H1 (cell line): ENCODE measurements at regions not wholly inside any gene's neighbourhood (a gene's known extent, or its start where the extent isn't known, plus 50 kb on each side); places are given as distances from the start of the nearest gene placed in this dataset.

Experiments used
- CTCF ChIA-PET: fragments of 300-600 bp; sonication (Branson Sonifier 250); formaldehyde crosslinking; loops from one replicate; lab custom pipeline; 2021; ENCODE audit not compliant: partially characterized antibody; lab: Charles Lee
- POLR2A ChIA-PET: fragments of 300-600 bp; sonication (Branson Sonifier 250); formaldehyde crosslinking; loops from one replicate; lab custom pipeline; 2021; ENCODE audit warnings: inconsistent platforms; ENCODE audit not compliant: partially characterized antibody; lab: Charles Lee
- DNase-seq, 2 experiments: peaks; one replicate each; pipeline versions ENCODE4 v3.0.0 to v3.0.0-alpha.2; 2010 to 2022; ENCODE audit warnings: low spot score in 2 of 2, low read depth in 1 of 2, mixed read lengths in 1 of 2
- FAIRE-seq: peaks from 2 replicates; lab custom pipeline; 2011; peaks lifted over from hg19 to GRCh38; lab: Jason Lieb, UNC
- H2AFZ ChIP-seq: 2 replicates; pipeline ENCODE4 v1.8.1; 2012; ENCODE audit warnings: low read length, inconsistent platforms
- H2AK5ac ChIP-seq: 2 replicates; pipeline ENCODE4 v1.6.1; 2013; ENCODE audit warnings: low read depth, low read length
- H2BK120ac ChIP-seq: replicated peaks from 2 replicates; pipeline ENCODE3; 2013; ENCODE audit warnings: low read depth, low read length, inconsistent platforms
- H2BK12ac ChIP-seq: 2 replicates; pipeline ENCODE4 v1.6.1; 2013; ENCODE audit warnings: low read depth, low read length
- H2BK15ac ChIP-seq: 2 replicates; pipeline ENCODE4 v1.6.1; 2013; ENCODE audit warnings: low read length
- H2BK20ac ChIP-seq: 2 replicates; pipeline ENCODE4 v1.6.1; 2013; ENCODE audit warnings: low read length
- H2BK5ac ChIP-seq: 2 replicates; pipeline ENCODE4 v1.6.1; 2013; ENCODE audit warnings: low read depth, low read length
- H3K14ac ChIP-seq: 2 replicates; pipeline ENCODE4 v1.6.1; 2013; ENCODE audit warnings: inconsistent platforms; ENCODE audit not compliant: insufficient read length
- H3K18ac ChIP-seq: 2 replicates; pipeline ENCODE4 v1.6.1; 2013; ENCODE audit warnings: low read length; ENCODE audit errors: extremely low read depth
- H3K23ac ChIP-seq: 2 replicates; pipeline ENCODE4 v1.6.1; 2013; ENCODE audit warnings: inconsistent platforms; ENCODE audit not compliant: insufficient read length
- H3K23me2 ChIP-seq: 2 replicates; pipeline ENCODE4 v1.6.1; 2013; ENCODE audit warnings: low read depth, low read length
- H3K27ac ChIP-seq: 2 replicates; pipeline ENCODE4 v1.6.1; 2011; ENCODE audit warnings: low read depth, low read length, inconsistent platforms
- H3K27me3 ChIP-seq, 4 experiments: replicated peaks in 1 of 4; 1 replicate in 1 of 4; 2 replicates in 3 of 4; pipeline versions ENCODE4 v1.6.1 to v1.8.1; 2011 to 2013; ENCODE audit warnings: low read length in 3 of 4, mild to moderate bottlenecking in 3 of 4, inconsistent platforms in 2 of 4, mixed read lengths in 2 of 4, moderate library complexity in 1 of 4; ENCODE audit not compliant: control insufficient read depth in 3 of 4, insufficient read depth in 3 of 4; ENCODE audit errors: extremely low read depth in 1 of 4
- H3K36me3 ChIP-seq, 4 experiments: 2 replicates each; pipeline versions ENCODE4 v1.6.1 to v1.8.1; 2011 to 2013; ENCODE audit warnings: mild to moderate bottlenecking in 4 of 4, low read length in 3 of 4, moderate library complexity in 2 of 4, control low read depth in 1 of 4, inconsistent platforms in 1 of 4; ENCODE audit not compliant: insufficient read depth in 4 of 4, control insufficient read depth in 2 of 4
- H3K4ac ChIP-seq: replicated peaks from 2 replicates; pipeline ENCODE3; 2013; ENCODE audit warnings: low read length, low read depth, mixed read lengths, inconsistent platforms; ENCODE audit not compliant: insufficient read length
- H3K4me1 ChIP-seq, 4 experiments: replicated peaks in 1 of 4; 1 replicate in 1 of 4; 2 replicates in 3 of 4; pipeline versions ENCODE4 v1.6.1 to v1.8.1; 2011 to 2013; ENCODE audit warnings: low read length in 3 of 4, inconsistent platforms in 2 of 4, mixed read lengths in 1 of 4; ENCODE audit not compliant: insufficient read depth in 4 of 4, control insufficient read depth in 3 of 4
- H3K4me2 ChIP-seq, 2 experiments: 2 replicates each; pipeline versions ENCODE4 v1.6.1 to v1.8.1; 2011 to 2013; ENCODE audit warnings: low read depth in 2 of 2, low read length in 2 of 2, control low read depth in 1 of 2, inconsistent platforms in 1 of 2, mild to moderate bottlenecking in 1 of 2; ENCODE audit not compliant: insufficient read depth in 1 of 2
- H3K4me3 ChIP-seq, 4 experiments: fragments of 200-600, 300-600 bp in 1 of 4; sonication (generic), shearing (Covaris generic), sonication (Bioruptor Twin) in 1 of 4; 2 replicates each; pipeline versions ENCODE4 v1.5.1 to v1.8.1; 2011 to 2016; ENCODE audit warnings: low read length in 4 of 4, low read depth in 3 of 4, control low read depth in 2 of 4, inconsistent platforms in 2 of 4, mild to moderate bottlenecking in 2 of 4, mixed read lengths in 1 of 4, moderate library complexity in 1 of 4; ENCODE audit not compliant: insufficient read depth in 2 of 4; ENCODE audit errors: extremely low read depth in 1 of 4
- H3K56ac ChIP-seq: replicated peaks from 2 replicates; pipeline ENCODE3; 2013; ENCODE audit warnings: low read depth, mild to moderate bottlenecking, mixed read lengths, low read length, inconsistent platforms; ENCODE audit not compliant: insufficient read length
- H3K79me1 ChIP-seq: 2 replicates; pipeline ENCODE4 v1.6.1; 2013; ENCODE audit warnings: low read depth, low read length, control low read depth
- H3K79me2 ChIP-seq, 2 experiments: 2 replicates each; pipeline versions ENCODE4 v1.6.1 to v1.8.1; 2012 to 2013; ENCODE audit warnings: low read length in 2 of 2, mild to moderate bottlenecking in 2 of 2, inconsistent platforms in 1 of 2; ENCODE audit not compliant: insufficient read depth in 2 of 2, control insufficient read depth in 1 of 2
- H3K9ac ChIP-seq, 4 experiments: replicated peaks in 1 of 4; 1 replicate in 1 of 4; 2 replicates in 3 of 4; pipeline versions ENCODE4 v1.6.1 to v1.8.1; 2011 to 2013; ENCODE audit warnings: low read depth in 3 of 4, low read length in 3 of 4, control low read depth in 2 of 4, mild to moderate bottlenecking in 2 of 4, moderate library complexity in 2 of 4, inconsistent platforms in 1 of 4; ENCODE audit errors: extremely low read depth in 1 of 4
- H3K9me3 ChIP-seq, 2 experiments: 2 replicates each; pipeline versions ENCODE4 v1.6.1 to v1.8.1; 2012 to 2013; ENCODE audit warnings: mild to moderate bottlenecking in 2 of 2, moderate library complexity in 2 of 2, control low read depth in 1 of 2, inconsistent platforms in 1 of 2, low read depth in 1 of 2, low read length in 1 of 2, mixed read lengths in 1 of 2; ENCODE audit not compliant: insufficient read depth in 2 of 2
- H4K20me1 ChIP-seq, 2 experiments: replicated peaks in 1 of 2; 2 replicates each; pipeline versions ENCODE3 to v1.8.1; 2011 to 2013; ENCODE audit warnings: inconsistent platforms in 2 of 2, low read length in 2 of 2, mild to moderate bottlenecking in 1 of 2; ENCODE audit not compliant: insufficient read depth in 2 of 2, control insufficient read depth in 1 of 2
- H4K5ac ChIP-seq: 2 replicates; pipeline ENCODE4 v1.6.1; 2013; ENCODE audit warnings: low read length, low read depth, mixed read lengths, inconsistent platforms; ENCODE audit not compliant: insufficient read length
- H4K8ac ChIP-seq: 2 replicates; pipeline ENCODE4 v1.8.0; 2013; ENCODE audit warnings: mild to moderate bottlenecking, moderate library complexity, low read length, inconsistent platforms; ENCODE audit not compliant: insufficient read depth; ENCODE audit errors: extremely low read depth
- H4K91ac ChIP-seq: replicated peaks from 2 replicates; pipeline ENCODE3; 2013; ENCODE audit warnings: low read length, mixed read lengths, inconsistent platforms; ENCODE audit not compliant: insufficient read length
- BRCA1 ChIP-seq: IDR thresholded peaks from 2 replicates; pipeline ENCODE4 v1.6.1; 2012; ENCODE audit warnings: low read depth, low read length, improper control_type of control experiment
- CHD2 ChIP-seq: IDR thresholded peaks from 2 replicates; pipeline ENCODE4 v1.6.1; 2012; ENCODE audit warnings: low read length, improper control_type of control experiment
- RBBP5 ChIP-seq: IDR thresholded peaks from 2 replicates; pipeline ENCODE4 v1.7.1; 2012; ENCODE audit warnings: low read depth, mild to moderate bottlenecking, inconsistent platforms, low read length, moderate library complexity, borderline replicate concordance
- RXRA ChIP-seq: IDR thresholded peaks from 2 replicates; pipeline ENCODE4 v1.6.1; 2011; ENCODE audit warnings: low read depth, mild to moderate bottlenecking, low read length, moderate library complexity; ENCODE audit not compliant: insufficient read depth
- SP4 ChIP-seq: IDR thresholded peaks from 2 replicates; pipeline ENCODE4 v1.6.1; 2012; ENCODE audit warnings: low read length, inconsistent platforms
- WGBS, 2 experiments: shearing (Covaris generic) in 1 of 2; methylation state at CpG; one replicate each; pipeline versions ENCODE4 v1.1.6 to v1.1.7; 2013 to 2015; ENCODE audit warnings: low lambda C conversion rate in 2 of 2, mixed read lengths in 2 of 2, inconsistent platforms in 1 of 2, low coverage in 1 of 2, missing lambda C conversion rate in 1 of 2; ENCODE audit not compliant: insufficient replicate concordance in 2 of 2, insufficient coverage in 1 of 2, insufficient read length in 1 of 2; ENCODE audit errors: extremely low coverage in 1 of 2, missing lambda C conversion rate in 1 of 2; 5-methylcytosine and 5-hydroxymethylcytosine counted together
- TF ChIP-seq, protein P1 (sequence below): IDR thresholded peaks from 2 replicates; pipeline ENCODE4 v1.6.1; 2011; ENCODE audit warnings: low read length, improper control_type of control experiment
- TF ChIP-seq, protein P2 (sequence below), 3 experiments: IDR thresholded peaks; 1 replicate in 2 of 3; 2 replicates in 1 of 3; pipeline versions ENCODE4 v1.5.1 to v1.6.1; 2011; ENCODE audit warnings: low read length in 3 of 3, mild to moderate bottlenecking in 3 of 3, inconsistent platforms in 2 of 3, low read depth in 1 of 3, moderate library complexity in 1 of 3; ENCODE audit not compliant: insufficient read depth in 1 of 3; ENCODE audit errors: control extremely low read depth in 1 of 3

DNA sequence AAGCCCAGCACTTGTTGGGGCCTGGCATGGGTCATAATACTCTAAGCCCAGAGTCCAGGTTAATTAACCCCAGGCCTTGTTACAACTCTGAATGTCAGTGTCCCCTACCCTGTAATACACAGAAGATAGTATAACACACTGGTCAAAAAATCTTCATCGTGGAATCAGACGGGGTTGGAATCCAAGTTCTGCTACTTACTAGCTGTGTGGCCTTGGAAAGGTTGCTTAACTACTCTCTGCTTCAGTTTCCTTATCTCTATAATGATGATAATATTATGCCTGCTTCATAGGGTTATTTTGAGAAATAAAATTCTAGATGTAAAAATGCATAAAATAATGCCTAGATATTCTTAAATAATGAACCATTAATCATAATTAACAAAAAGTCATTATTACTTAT is 77.8 kb upstream of the CTTNBP2NL start:
- no peak overlapping the region for H4K91ac ChIP-seq
- no peak overlapping the region for H2BK20ac ChIP-seq
- POLR2A ChIA-PET, result interaction anchor here (0.6 kb wide), 2 partner anchors 34 to 190 kb away, joined by 3 read pairs; no protein-coding TSS in a partner anchor
- DNase-seq, result no peak
- WGBS, 2 experiments, result 95% methylated on average over 2 of the region's 2 CpGs; no CpG with 5 or more reads in 1 of the 2 experiments
- no peaks in the 10 kb centered on the region for H3K27me3 ChIP-seq
- H3K27ac ChIP-seq, result no peak overlapping the region
- no peaks in the 10 kb centered on the region for H4K20me1 ChIP-seq
- H3K4me2 ChIP-seq, result no peak overlapping the region
- H2BK5ac ChIP-seq, result no peak overlapping the region
- no peak overlapping the region for H4K5ac ChIP-seq
- H2BK12ac ChIP-seq, result no peak overlapping the region
- no peak for TF ChIP-seq SP4
- TF ChIP-seq CHD2, result no peak
- TF ChIP-seq, protein P1, sequence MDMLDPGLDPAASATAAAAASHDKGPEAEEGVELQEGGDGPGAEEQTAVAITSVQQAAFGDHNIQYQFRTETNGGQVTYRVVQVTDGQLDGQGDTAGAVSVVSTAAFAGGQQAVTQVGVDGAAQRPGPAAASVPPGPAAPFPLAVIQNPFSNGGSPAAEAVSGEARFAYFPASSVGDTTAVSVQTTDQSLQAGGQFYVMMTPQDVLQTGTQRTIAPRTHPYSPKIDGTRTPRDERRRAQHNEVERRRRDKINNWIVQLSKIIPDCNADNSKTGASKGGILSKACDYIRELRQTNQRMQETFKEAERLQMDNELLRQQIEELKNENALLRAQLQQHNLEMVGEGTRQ, result no peak
- no peak for TF ChIP-seq RBBP5
- no peak for TF ChIP-seq RXRA
- TF ChIP-seq, protein P2, sequence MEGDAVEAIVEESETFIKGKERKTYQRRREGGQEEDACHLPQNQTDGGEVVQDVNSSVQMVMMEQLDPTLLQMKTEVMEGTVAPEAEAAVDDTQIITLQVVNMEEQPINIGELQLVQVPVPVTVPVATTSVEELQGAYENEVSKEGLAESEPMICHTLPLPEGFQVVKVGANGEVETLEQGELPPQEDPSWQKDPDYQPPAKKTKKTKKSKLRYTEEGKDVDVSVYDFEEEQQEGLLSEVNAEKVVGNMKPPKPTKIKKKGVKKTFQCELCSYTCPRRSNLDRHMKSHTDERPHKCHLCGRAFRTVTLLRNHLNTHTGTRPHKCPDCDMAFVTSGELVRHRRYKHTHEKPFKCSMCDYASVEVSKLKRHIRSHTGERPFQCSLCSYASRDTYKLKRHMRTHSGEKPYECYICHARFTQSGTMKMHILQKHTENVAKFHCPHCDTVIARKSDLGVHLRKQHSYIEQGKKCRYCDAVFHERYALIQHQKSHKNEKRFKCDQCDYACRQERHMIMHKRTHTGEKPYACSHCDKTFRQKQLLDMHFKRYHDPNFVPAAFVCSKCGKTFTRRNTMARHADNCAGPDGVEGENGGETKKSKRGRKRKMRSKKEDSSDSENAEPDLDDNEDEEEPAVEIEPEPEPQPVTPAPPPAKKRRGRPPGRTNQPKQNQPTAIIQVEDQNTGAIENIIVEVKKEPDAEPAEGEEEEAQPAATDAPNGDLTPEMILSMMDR (IDR thresholded peaks at IDR 0.05; ENCODE audit: control extremely low read depth in 1 of 3, insufficient read depth in 1 of 3, low read depth in 1 of 3, low read length in 3 of 3), result no peak
- no peak for TF ChIP-seq BRCA1
- H2BK15ac ChIP-seq, result no peak overlapping the region
- no peaks in the 10 kb centered on the region for H3K4me1 ChIP-seq
- H2AK5ac ChIP-seq, result no peak overlapping the region
- H3K23ac ChIP-seq, result no peak overlapping the region
- no peak overlapping the region for H3K14ac ChIP-seq
- no peak overlapping the region for H2AFZ ChIP-seq
- no peak for FAIRE-seq
- no peak overlapping the region for H3K18ac ChIP-seq
- no peak overlapping the region for H4K8ac ChIP-seq
- H3K36me3 ChIP-seq, result no peaks in the 10 kb centered on the region
- H3K9ac ChIP-seq, result no peak overlapping the region
- no peaks in the 10 kb centered on the region for H3K79me2 ChIP-seq
- no peak overlapping the region for H3K4ac ChIP-seq
- H3K56ac ChIP-seq, result no peak overlapping the region
- H2BK120ac ChIP-seq, result no peak overlapping the region
- CTCF ChIA-PET, result interaction anchor here (1.7 to 2.8 kb wide), 2 partner anchors 17 to 19 kb away, joined by 9 read pairs; no protein-coding TSS in a partner anchor
- H3K4me3 ChIP-seq, result no peak overlapping the region
- no peaks in the 10 kb centered on the region for H3K9me3 ChIP-seq
- no peaks in the 10 kb centered on the region for H3K79me1 ChIP-seq
- H3K23me2 ChIP-seq, result no peaks in the 10 kb centered on the region
